ENCODE measurements at regions not wholly inside any gene's neighbourhood (a gene's known extent, or its start where the extent isn't known, plus 50 kb on each side); places are given as distances from the start of the nearest gene placed in this dataset.
A peak's percentile ranks its signal among the peaks of the same experiment; 100 is the strongest.

GRCh38 chr13:40197936-40198595 lies 468.4 kb downstream of the FOXO1 start:
- H3K27ac ChIP-seq = no peak overlapping the region
- peaks cover 0 to 9% (median 2%) of the 10 kb centered on the region in 6 donors for H3K4me1 ChIP-seq
- TF ChIP-seq CTCF (IDR thresholded peaks at IDR 0.05 in 8 of 11, conservative IDR thresholded peaks at IDR 0.05 in 3 of 11) = no peak
- H3K36me3 ChIP-seq = no peaks in the 10 kb centered on the region
- intact Hi-C loops (cut with DNase I; ENCODE audit: low total_unique reads) = no loop called here
- WGBS, 5 donors = 59 to 84% (median 80%) methylated on average over 4 of the region's 4 CpGs
- no peaks in the 10 kb centered on the region for H3K9me3 ChIP-seq
- H3K27me3 ChIP-seq (replicated peaks in 1 of 7) = no peaks in the 10 kb centered on the region
- no peak overlapping the region for H3K4me3 ChIP-seq
- no peak for DNase-seq

GRCh38 chr13:40200273-40200978 lies 466.0 kb downstream of the FOXO1 start:
- intact Hi-C loops (cut with DNase I; ENCODE audit: low total_unique reads) = no loop called here
- no peak overlapping the region for H3K4me3 ChIP-seq
- H3K4me1 ChIP-seq = peaks cover 0 to 27% (median 2%) of the 10 kb centered on the region in 6 donors
- H3K9me3 ChIP-seq = peaks cover 0 to 9% (median 7%) of the 10 kb centered on the region in 8 donors
- H3K27ac ChIP-seq = no peak overlapping the region
- no peak for DNase-seq
- no peaks in the 10 kb centered on the region for H3K27me3 ChIP-seq (replicated peaks in 1 of 7)
- WGBS, 5 donors = 83 to 94% (median 87%) methylated on average over 2 of the region's 2 CpGs
- no peaks in the 10 kb centered on the region for H3K36me3 ChIP-seq
- TF ChIP-seq POLR2A (IDR thresholded peaks at IDR 0.05) = no peak
- TF ChIP-seq POLR2AphosphoS5 (IDR thresholded peaks at IDR 0.05) = no peak
- no peak for TF ChIP-seq CTCF (IDR thresholded peaks at IDR 0.05 in 8 of 11, conservative IDR thresholded peaks at IDR 0.05 in 3 of 11)

GRCh38 chr13:40204246-40204645 lies 462.2 kb downstream of the FOXO1 start:
- peaks cover 0 to 9% (median 7%) of the 10 kb centered on the region in 8 donors for H3K9me3 ChIP-seq
- intact Hi-C loops (cut with DNase I; ENCODE audit: low total_unique reads) = no loop called here
- peak overlapping the region in 1 of 8 donors; percentile 2 for H3K27ac ChIP-seq
- H3K36me3 ChIP-seq = no peaks in the 10 kb centered on the region
- H3K4me3 ChIP-seq = no peak overlapping the region
- WGBS, 5 donors = 69 to 93% (median 88%) methylated on average over 1 of the region's 1 CpG
- DNase-seq = no peak
- TF ChIP-seq CTCF (IDR thresholded peaks at IDR 0.05 in 8 of 11, conservative IDR thresholded peaks at IDR 0.05 in 3 of 11) = no peak
- H3K27me3 ChIP-seq (replicated peaks in 1 of 7) = no peaks in the 10 kb centered on the region
- peaks cover 12 to 62% (median 21%) of the 10 kb centered on the region in 6 donors for H3K4me1 ChIP-seq

GRCh38 chr13:40205771-40206240 lies 460.6 kb downstream of the FOXO1 start:
- Histone ChIP-seq H3K27ac (peak overlapping the region; percentile 71 to 88 (median 83)), H3K4me1 (peaks cover 12 to 56% (median 21%) of the 10 kb centered on the region in 6 donors), H3K9me3 (peaks cover 0 to 9% (median 7%) of the 10 kb centered on the region in 8 donors), H3K27me3 (replicated peaks in 1 of 7) (no peaks in the 10 kb centered on the region), H3K36me3 (no peaks in the 10 kb centered on the region), H3K4me3 (no peak overlapping the region)
- 82 to 96% (median 89%) methylated on average over 4 of the region's 4 CpGs for WGBS, 5 donors
- intact Hi-C loops (cut with DNase I; ENCODE audit: low total_unique reads) = no loop called here
- no peak for DNase-seq
- TF ChIP-seq POLR2A (IDR thresholded peaks at IDR 0.05) (no peak), CTCF (IDR thresholded peaks at IDR 0.05 in 8 of 11, conservative IDR thresholded peaks at IDR 0.05 in 3 of 11) (no peak), POLR2AphosphoS5 (IDR thresholded peaks at IDR 0.05) (no peak)
